HK-2 (cell line): ENCODE measurements at regions not wholly inside any gene's neighbourhood (a gene's known extent, or its start where the extent isn't known, plus 50 kb on each side); places are given as distances from the start of the nearest gene placed in this dataset.

Source experiments
- DNase-seq: peaks from one replicate; pipeline ENCODE4 v3.0.0-alpha.2; 2018; ENCODE audit not compliant: unreplicated experiment

DNA sequence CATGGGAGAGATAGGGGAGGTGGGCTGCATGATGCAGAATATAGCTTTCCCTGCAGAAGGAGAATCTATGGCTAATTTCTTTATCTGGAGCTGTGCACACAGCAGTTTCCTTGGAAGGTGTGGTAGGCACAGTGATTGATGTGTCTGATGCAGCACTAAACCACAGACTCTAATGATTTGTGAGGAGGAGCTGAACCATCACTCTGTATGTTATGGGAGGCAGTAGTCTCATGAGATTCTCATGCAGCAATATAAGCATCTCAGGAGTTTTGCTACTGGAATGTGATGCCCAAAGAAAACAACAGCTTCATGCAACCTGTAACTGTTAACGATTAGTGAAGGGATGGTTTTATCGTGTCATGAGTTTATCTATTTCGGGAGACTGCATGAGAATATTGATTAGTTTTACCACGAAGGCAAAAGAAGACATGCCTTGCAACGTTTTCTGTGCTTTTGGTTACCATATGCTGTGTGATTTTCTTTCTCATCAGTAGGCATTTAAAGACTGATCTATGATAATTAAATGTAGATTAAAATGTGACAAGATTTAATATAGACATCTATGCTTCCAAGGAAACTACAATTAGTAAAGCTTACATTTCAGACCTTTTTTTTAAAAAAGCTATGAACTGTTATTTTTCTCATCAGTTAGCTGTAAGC is 286.8 kb downstream of the ARL6IP6 start:
- DNase-seq: no peak

DNA sequence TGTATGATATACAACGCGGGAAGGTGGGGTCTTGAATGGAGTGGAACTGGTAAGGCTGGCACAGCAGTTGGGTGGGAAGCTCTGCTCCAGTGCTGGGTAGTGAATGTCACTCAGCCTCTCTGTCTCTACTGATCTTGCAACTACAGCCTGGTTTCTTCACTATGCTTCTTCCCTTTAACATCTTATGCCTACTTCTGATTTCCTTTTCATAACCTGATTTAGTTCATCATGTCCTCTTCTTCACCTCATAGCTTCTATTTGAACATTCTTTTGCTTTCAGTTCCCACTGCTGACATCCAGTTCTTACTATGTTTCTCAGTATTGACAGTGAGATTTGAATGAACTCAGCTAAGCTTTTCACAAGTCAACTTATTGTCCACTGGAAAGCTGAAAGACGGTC is 286.2 kb downstream of the ARL6IP6 start:
- DNase-seq: no peak

DNA sequence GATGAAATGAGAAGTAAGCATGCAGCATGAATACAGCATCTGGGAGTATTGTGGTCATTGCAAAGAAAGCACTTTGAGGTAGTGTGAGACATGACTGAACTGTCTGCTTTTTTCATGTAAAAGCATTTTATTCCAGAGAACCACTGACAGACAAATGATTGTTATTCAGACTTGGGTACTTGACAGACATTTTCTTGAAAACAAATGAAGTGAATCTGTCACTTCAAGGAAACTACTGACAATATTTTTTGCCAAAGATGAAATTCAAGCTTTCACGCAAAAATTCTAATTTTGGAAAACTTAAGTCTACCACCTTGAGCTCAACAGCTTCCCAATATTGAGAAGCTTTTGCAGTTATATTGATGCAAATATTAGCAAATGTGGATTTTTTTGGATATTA is 255.7 kb downstream of the ARL6IP6 start:
- DNase-seq: no peak

DNA sequence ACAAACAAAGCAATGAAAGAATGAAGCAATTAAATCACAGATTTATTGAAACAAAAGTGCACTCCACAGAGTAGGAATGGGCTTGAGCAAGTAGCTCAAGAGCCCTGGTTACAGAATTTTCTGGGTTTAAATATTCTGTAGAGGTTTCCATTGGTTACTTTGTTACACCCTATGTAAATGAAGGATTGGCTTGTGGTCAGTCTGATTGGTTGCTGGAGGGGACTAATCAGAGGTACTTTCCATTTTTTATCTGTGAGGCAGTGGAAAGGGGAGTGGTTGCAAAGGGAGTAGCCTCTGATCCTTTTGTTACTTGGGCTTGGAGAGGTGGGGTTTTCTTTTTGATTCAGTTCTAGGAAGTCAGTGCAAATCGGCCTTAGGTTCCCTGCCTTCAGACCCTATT is 253.3 kb downstream of the ARL6IP6 start:
- no peak for DNase-seq

DNA sequence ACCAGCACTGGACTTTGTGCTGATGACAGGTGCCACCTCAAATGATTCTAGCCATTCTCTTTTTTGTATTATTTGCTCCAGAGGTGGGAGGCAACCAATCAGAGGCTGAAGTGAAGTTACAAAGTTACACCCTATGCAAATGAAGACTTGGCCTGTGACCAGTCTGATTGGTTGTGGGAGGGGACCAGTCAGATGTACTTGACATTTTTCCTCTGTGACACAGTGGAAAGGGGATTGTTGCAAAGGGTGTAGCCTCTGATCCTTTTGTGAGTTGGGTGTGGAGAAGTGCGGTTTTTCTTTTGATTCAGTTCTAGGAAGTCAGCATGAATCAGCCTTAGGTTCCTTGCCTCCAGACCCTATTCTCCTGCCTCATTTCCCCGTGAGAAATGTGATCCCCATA is 244.0 kb downstream of the ARL6IP6 start:
- DNase-seq: no peak

DNA sequence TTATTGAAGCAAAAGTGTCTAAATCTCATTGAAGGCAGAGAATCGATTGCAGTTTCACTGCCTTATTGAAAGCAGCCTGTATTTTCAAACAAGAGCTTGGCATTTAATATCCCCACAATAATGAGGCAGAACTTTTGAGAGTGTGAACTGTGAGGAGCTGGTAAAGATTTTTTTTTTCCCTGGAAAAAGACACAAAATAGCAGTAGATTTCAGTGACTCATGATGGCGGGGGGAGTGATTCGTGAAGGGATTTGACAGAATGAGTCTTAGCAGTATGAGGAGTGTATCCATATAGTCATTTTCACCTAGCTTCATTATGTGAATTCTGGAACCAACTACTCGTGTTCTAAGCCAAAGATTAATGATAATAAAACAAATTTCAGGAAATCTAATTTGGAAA is 242.9 kb downstream of the ARL6IP6 start:
- DNase-seq: no peak

DNA sequence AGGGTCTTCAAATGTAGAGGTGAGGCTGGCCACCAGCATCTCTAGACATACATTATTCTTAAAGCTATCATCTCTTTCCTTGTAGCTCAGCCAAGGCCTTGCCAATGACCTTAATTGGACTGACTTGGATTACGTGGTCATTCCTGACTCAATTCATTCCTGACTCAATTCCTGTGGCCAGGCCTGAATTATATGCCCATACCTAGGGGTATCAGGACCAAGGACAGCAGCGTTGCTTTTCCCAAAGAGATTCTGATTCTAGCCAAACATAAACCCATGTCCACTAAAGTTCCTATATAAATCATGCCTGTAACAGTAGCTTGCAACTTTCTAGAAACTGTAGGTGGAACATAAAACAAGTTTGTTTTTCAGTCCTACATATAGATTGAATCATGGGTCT is 231.7 kb downstream of the ARL6IP6 start:
- peak; percentile 11 for DNase-seq

DNA sequence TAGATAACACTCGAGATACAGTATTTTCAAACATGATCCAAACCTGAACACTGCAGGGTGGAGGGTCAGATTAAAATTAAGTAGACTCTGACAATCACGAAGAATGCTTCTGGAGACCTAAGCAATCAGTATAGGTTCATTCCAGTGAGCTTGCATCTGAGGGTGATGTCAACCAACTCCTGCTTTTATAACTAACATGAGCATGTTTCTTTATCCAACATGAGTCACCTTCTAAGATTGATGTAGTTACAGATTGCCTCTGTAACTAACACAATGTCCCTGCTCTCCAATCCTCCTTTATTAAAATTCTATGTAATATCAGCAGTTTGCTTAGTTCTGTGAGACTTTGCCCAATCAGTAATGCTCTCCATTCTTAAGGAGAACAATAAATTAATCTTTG is 225.7 kb downstream of the ARL6IP6 start:
- DNase-seq: no peak

DNA sequence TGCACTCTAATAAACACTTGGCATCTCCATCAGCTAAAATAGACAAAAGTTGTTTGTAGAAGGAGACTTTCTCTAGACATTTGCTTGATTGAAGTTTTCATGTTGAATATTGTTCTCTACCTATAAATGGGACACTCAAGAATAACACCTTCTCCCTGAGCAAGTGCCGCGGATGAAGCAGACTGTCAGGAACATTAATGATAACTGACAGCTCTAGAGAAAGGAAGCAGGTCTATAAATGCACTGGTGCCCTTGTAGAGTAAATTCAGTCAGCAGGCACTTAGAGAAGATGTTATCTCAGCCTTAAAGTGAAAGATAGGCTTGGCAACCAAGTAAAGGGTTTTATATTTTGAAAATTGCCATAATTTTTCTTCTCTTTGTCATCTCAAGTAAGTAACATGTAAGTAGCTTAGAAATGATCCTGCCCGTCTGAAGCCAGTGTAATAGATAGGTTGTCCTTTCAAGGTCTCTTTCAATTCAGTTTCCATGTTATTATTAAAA is 224.6 kb downstream of the ARL6IP6 start:
- DNase-seq: no peak

DNA sequence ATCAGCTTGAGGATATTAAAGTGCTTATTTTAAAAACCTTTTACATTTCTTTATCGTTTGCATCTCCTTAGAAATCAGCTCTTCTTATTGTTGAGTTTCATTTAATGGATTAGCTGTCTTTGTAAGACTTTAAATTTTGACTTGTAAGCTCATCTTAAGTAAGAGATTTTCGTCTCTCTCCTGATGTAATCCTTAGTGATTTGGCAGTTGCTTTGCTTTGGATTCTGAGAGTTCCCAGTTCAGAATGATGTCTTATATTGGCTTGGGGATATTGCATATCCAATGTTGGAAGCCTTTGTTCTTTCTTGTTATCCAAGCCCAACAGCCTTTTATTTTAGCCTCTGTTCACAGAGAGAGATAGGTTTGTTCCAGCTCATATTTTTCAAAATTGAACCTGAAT is 212.1 kb downstream of the ARL6IP6 start:
- no peak for DNase-seq

DNA sequence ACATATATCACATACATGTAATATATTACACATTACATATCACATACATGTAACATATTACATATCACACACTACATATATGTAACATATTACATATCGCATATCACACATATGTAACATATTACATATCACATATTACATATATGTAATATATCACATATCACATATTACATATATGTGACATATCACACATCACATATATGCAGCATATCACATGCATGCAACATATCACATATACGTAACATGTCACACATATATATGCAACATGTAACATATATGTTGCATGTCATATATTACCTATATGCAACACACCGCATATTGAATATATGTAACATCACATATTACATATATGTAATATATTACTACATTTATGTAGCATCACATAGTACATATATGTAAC is 211.2 kb downstream of the ARL6IP6 start:
- DNase-seq: no peak

DNA sequence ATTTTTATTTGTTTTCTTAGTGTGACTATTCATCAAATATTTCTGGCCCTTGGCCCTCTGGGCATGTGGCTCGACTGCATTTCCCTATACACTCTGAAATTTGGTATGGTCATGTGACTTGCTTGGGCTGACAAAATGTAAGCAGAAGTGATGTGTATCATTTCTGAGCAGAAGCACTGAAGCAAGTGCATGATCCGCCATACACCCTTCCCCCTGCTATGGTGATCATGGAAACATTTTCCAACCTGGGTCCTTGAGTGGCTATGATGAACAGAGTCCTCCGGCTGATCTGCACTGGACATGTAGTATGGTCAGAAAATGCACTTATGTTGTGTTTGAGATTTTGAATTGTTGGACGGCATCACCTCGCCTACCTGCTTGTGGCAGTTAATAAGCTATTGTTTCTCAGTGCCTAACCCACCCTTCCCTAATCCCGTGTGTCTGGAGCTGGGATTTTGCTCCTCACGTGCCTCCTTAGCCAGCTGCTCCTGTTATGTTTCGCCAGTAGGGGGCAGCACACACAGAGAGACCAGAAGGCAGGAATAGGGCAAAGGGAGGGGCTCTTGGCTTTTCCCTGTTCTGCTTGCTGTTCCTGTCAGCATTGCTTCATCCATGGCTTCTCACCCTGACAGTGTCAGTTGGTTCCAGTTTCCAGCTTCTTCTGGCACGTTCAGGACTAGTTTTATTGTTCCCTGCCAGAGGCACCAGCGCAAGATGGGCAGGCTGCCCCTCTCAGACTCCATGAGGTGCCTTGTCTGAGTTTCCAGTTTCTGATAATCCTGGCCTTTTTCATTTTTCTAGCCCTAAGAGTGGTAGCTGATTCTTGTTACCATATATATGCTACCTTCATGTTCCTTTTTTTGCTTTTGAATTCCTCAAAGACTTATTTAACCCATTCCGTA is 207.4 kb downstream of the ARL6IP6 start:
- peak; percentile 78 for DNase-seq

DNA sequence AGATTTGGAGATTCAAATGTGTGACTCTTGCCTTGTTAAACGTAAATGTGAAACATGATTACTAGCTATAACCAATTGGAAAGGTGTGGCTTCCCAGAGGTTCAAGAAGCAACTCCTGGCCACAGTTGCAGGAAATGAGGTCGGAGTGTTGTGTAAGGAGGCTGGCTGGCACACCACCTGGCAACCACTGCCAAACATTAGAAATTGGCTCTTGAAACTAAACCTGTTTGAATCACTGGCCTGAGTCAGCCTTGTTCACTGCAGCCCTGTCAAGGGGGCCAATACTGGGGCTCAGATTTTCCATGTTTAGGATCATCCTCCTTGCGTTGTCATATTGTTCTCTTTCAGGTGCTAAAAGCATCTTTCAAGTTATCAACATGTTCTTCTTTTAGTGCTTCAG is 206.3 kb downstream of the ARL6IP6 start:
- DNase-seq: no peak

DNA sequence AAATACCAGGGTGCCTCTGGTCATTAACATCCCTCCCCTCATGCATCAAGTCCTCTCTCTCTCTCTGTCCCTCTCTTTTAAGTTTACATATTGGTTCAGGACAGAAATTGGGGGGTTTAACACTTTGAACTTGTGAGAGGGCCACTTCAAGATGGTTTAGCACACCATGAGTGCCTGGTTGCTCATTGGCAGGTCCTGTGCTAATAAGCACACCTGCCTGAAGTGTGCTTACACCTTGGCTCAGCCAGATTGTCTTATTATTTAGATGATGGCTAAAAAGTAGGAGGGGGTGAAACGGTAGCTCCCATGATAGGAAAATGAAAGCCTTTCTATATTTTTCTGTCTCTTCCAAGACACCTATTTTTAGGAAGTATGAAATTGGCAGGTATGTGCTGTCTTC is 205.8 kb downstream of the ARL6IP6 start:
- no peak for DNase-seq

DNA sequence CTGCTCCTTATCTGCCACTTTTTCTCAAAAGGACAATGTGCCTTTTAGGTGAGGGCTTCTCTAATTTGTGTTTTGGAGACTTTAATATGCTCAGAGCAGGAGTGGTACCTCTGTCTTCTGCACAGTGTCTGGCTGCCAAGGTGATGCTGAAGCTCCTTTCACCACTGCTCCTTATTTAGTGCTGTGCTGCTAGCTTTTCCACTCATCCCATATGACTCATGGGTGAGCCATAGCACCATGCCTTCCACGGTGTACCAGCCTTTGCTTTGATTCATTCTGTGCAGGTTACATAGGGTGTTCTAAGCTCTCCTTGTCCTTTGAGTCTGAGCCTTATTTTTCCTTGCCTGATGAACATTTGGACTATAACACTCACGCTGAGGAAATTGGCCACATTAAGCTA is 202.4 kb downstream of the ARL6IP6 start:
- peak; percentile 3 for DNase-seq

DNA sequence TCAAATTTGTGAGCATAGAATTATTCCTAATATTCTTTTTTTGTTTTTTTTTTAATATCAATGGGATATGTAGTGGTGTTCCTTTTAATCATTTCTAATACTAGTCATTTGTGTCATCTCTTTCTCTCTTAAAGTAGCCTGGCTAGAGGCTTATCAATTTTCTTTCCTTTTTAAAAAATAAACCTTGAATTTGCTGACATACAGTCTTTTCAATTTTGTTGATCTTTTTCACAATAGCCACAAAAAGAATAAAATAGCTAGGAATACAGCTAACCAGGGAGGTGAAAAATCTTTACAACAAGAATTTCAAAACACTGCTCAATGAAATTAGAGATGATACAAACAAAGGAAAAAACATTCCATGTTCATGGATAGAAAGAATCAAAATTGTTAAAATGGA is 192.6 kb downstream of the ARL6IP6 start:
- no peak for DNase-seq

DNA sequence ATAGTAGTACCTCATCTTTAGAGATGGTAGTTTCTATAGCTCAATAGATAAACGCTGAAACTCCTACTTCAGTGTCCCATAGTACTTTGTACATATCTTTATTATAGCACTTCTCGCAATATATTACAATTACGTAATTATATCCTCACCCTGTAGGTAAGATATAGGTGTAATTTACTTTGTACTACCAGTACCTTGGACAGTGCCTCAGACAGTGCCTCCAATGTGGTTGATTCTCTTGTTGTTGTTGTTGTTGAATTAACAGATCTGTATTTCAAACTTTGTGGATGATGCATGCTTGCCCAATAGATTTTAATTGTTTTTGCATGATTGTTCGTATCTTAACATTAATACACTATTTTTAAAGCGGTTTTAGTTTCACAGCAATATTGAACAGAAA is 188.6 kb downstream of the ARL6IP6 start:
- DNase-seq: no peak

DNA sequence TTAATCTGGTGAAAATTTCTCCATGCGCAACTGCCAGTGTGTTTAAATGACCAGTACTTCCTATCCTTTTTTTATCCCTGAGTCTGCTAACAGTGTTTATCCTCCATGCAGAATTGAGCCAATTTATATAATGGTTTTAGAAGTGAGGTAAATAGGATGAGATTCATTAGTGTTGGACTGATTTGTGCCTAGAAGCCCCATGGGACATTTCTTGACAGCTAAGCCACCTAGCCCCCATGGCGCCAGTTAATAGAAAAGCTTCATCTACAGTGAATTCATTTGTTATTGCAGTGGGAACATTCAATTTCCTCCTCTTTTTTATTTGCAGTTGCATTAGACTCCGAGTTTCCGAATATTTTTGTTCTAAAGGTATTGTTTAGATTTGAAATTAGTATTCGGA is 175.6 kb downstream of the ARL6IP6 start:
- no peak for DNase-seq

DNA sequence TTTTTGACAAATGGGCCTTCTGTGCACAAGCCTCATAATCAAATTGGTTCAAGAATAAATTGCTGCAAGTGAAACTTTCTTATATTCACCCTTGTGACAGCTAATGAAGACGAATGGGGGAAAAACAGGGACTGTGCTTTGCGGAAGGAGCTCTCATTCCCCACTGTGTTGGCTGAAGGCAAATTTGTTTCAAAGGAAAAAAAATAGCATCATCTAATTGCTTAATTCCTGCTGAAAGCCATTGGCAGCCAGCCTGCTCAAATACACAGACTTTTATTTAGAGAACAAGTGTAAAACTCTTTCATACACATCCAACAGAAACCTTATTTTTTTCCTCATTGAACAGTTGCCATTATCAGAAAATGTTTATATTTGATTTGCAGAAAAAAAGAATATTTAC is 172.3 kb downstream of the ARL6IP6 start:
- no peak for DNase-seq

DNA sequence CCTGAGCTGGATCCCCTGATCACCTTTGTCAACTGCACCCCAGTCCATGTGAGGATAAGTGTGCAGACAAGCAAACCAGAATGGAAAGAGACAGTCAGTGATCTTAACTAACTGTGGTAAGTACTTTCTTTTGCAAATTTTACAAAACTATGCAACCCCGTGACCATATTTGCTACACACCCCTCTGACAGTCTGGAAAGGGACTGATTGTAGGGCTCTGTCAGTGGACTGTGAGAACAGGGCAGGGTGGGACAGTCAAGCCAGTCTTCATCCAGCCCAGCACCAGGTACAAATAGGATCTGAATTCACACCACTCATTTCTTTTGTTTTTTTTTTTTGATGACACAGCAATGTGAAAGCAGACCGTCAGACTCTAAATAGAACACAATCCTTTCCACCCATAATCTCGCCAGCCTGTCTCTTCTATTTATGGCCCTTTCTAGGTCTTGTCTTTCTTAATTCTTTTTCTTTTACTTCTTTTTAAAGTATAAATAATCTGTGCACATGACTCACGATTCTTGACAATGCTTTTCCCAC is 165.6 kb downstream of the ARL6IP6 start:
- no peak for DNase-seq

DNA sequence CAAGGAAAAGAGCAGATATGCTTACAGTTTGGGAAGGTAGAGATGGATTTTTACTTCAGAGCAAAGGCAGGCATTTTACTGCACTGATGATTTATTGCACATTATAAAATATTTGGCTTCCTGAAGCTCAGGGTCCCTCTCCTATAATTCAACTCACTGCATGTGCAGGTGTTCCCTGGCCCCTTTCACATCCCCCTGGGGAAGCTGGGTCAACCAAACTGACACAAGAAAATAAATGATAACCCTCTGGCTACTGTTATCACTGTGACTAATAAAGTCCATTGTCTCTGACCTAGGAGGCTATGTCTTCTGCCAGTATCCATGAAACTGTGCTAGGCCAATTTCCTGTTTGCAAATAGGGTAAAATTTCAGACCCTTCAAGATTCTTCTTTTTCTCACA is 163.1 kb downstream of the ARL6IP6 start:
- DNase-seq: no peak

DNA sequence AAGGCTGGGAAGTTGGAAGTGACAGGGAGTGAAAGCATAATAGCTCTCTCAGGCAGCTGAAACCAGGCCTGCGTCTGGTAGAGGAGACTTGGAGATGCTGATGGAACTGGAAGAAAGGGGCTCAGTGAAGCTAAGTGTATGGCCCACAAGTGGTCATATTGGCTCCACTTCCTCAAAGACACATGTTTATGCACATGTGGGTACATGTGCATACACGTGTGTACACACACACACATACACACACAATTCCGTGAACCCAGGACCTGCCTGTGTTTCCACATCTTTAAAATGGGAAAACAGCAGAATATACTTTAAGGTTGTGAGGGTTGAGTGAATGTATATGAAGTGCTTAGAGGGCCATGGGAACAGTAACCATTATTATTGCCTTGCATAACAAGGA is 160.9 kb downstream of the ARL6IP6 start:
- no peak for DNase-seq
